ENCODE measurements at regions not wholly inside any gene's neighbourhood (a gene's known extent, or its start where the extent isn't known, plus 50 kb on each side); places are given as distances from the start of the nearest gene placed in this dataset.

GRCh38 chr2:150050036-150050435, 437.4 kb downstream of the RND3 start:
- TF ChIP-seq POLR2AphosphoS5 (IDR thresholded peaks at IDR 0.05), result no peak
- TF ChIP-seq CTCF (IDR thresholded peaks at IDR 0.05), result no peak
- no peak for TF ChIP-seq POLR2A (IDR thresholded peaks at IDR 0.05)
- TF ChIP-seq EP300 (IDR thresholded peaks at IDR 0.05), result no peak

Measured in stomach (tissue), 4 donors.